ENCODE measurements at regions not wholly inside any gene's neighbourhood (a gene's known extent, or its start where the extent isn't known, plus 50 kb on each side); places are given as distances from the start of the nearest gene placed in this dataset.

GRCh38 chr6:169863710-169864109 is 112.3 kb downstream of the ERMARD start:
- TF ChIP-seq CTCF (IDR thresholded peaks at IDR 0.05; ENCODE audit: extremely low read depth in 1 of 2, insufficient read depth in 1 of 2, low read depth in 1 of 2, low read length in 2 of 2) (no peak), POLR2A (IDR thresholded peaks at IDR 0.05; ENCODE audit: low read depth, low read length) (no peak), FOS (IDR thresholded peaks at IDR 0.05; ENCODE audit: borderline replicate concordance, insufficient read depth, low read length) (no peak), EZH2 (IDR thresholded peaks at IDR 0.05; ENCODE audit: borderline replicate concordance, low read depth, low read length, severe bottlenecking) (no peak), MYC (IDR thresholded peaks at IDR 0.05; ENCODE audit: low read depth, low read length) (no peak), MAX (IDR thresholded peaks at IDR 0.05; ENCODE audit: insufficient read depth, insufficient read length) (no peak), POLR2AphosphoS5 (IDR thresholded peaks at IDR 0.05; ENCODE audit: insufficient read depth, low read depth, low read length) (no peak), GATA2 (IDR thresholded peaks at IDR 0.05; ENCODE audit: insufficient read depth, insufficient read length, low read depth, low read length) (no peak)
